Liver (tissue), 8 donors: ENCODE measurements at regions not wholly inside any gene's neighbourhood (a gene's known extent, or its start where the extent isn't known, plus 50 kb on each side); places are given as distances from the start of the nearest gene placed in this dataset.

Experiments
- DNase-seq: peaks from one replicate; pipeline ENCODE4 v3.0.0-alpha.2; 2017; ENCODE audit warnings: low spot score
- H3K27ac ChIP-seq, 2 donors: one replicate each; pipeline ENCODE4 v1.7.0; 2013; ENCODE audit warnings: inconsistent platforms in 2 of 2, low read length in 2 of 2, control low read depth in 1 of 2, low read depth in 1 of 2, mild to moderate bottlenecking in 1 of 2
- H3K27me3 ChIP-seq, 4 donors: one replicate each; pipeline versions ENCODE4 v1.6.1 to v1.7.0; 2013; ENCODE audit warnings: low read length in 3 of 4, inconsistent platforms in 1 of 4, mild to moderate bottlenecking in 1 of 4, moderate library complexity in 1 of 4; ENCODE audit not compliant: control insufficient read depth in 4 of 4, insufficient read depth in 4 of 4
- H3K36me3 ChIP-seq, 4 donors: one replicate each; pipeline versions ENCODE4 v1.6.1 to v1.7.0; 2013; ENCODE audit warnings: low read length in 3 of 4, mild to moderate bottlenecking in 3 of 4, low read depth in 1 of 4, moderate library complexity in 1 of 4; ENCODE audit not compliant: control insufficient read depth in 4 of 4, insufficient read depth in 3 of 4
- H3K4me1 ChIP-seq, 4 donors: one replicate each; pipeline versions ENCODE4 v1.6.1 to v1.7.0; 2013; ENCODE audit warnings: low read length in 3 of 4, mild to moderate bottlenecking in 3 of 4, moderate library complexity in 1 of 4; ENCODE audit not compliant: control insufficient read depth in 4 of 4, insufficient read depth in 4 of 4
- H3K4me3 ChIP-seq, 3 donors: one replicate each; pipeline versions ENCODE4 v1.6.1 to v1.7.0; 2013; ENCODE audit warnings: low read length in 3 of 3, control low read depth in 1 of 3, low read depth in 1 of 3, mild to moderate bottlenecking in 1 of 3
- H3K9ac ChIP-seq, 2 donors: one replicate each; pipeline ENCODE4 v1.7.0; 2013; ENCODE audit warnings: low read length in 2 of 2, mild to moderate bottlenecking in 2 of 2, moderate library complexity in 2 of 2, control low read depth in 1 of 2, low read depth in 1 of 2
- H3K9me3 ChIP-seq, 4 donors: one replicate each; pipeline versions ENCODE4 v1.6.1 to v1.7.0; 2013; ENCODE audit warnings: low read length in 3 of 4; ENCODE audit not compliant: control insufficient read depth in 4 of 4
- EGR1 ChIP-seq, 2 donors: IDR thresholded peaks; 2 replicates each; pipeline ENCODE4 v1.6.1; 2016 to 2018; ENCODE audit warnings: antibody characterized with exemption in 2 of 2, low read depth in 2 of 2
- FOXA1 ChIP-seq: IDR thresholded peaks from 2 replicates; pipeline ENCODE4 v1.6.1; 2016; ENCODE audit warnings: antibody characterized with exemption
- FOXA2 ChIP-seq: IDR thresholded peaks from 2 replicates; pipeline ENCODE4 v1.6.1; 2016; ENCODE audit warnings: antibody characterized with exemption
- GABPA ChIP-seq, 2 donors: IDR thresholded peaks in 1 of 2; conservative IDR thresholded peaks in 1 of 2; 2 replicates each; pipeline ENCODE4 v1.6.1; 2016; ENCODE audit warnings: antibody characterized with exemption in 2 of 2, mild to moderate bottlenecking in 1 of 2, moderate library complexity in 1 of 2
- HNF4A ChIP-seq, 2 donors: conservative IDR thresholded peaks; 2 replicates each; pipeline ENCODE4 v1.6.1; 2016; ENCODE audit warnings: antibody characterized with exemption in 2 of 2, mild to moderate bottlenecking in 2 of 2
- HNF4G ChIP-seq: IDR thresholded peaks from 2 replicates; pipeline ENCODE4 v1.6.1; 2016; ENCODE audit warnings: antibody characterized with exemption
- JUND ChIP-seq, 2 donors: IDR thresholded peaks; 2 replicates each; pipeline ENCODE4 v1.6.1; 2016; ENCODE audit warnings: antibody characterized with exemption in 2 of 2
- NR2F2 ChIP-seq: IDR thresholded peaks from 2 replicates; pipeline ENCODE4 v1.6.1; 2016; ENCODE audit warnings: antibody characterized with exemption
- RAD21 ChIP-seq, 2 donors: IDR thresholded peaks; 2 replicates each; pipeline ENCODE4 v1.6.1; 2016; ENCODE audit warnings: antibody characterized with exemption in 2 of 2, mild to moderate bottlenecking in 2 of 2
- RXRA ChIP-seq, 2 donors: IDR thresholded peaks; 2 replicates each; pipeline ENCODE4 v1.6.1; 2017 to 2018; ENCODE audit warnings: antibody characterized with exemption in 2 of 2, mild to moderate bottlenecking in 1 of 2
- SP1 ChIP-seq: IDR thresholded peaks from 2 replicates; pipeline ENCODE4 v1.6.1; 2018; ENCODE audit warnings: antibody characterized with exemption, mild to moderate bottlenecking
- YY1 ChIP-seq: IDR thresholded peaks from 2 replicates; pipeline ENCODE4 v1.6.1; 2016; ENCODE audit warnings: antibody characterized with exemption, mild to moderate bottlenecking
- WGBS: extraction: QIAGEN DNeasy Blood & Tissue Kit; methylation state at CpG from one replicate; pipeline ENCODE4 v1.1.7; 2013; 5-methylcytosine and 5-hydroxymethylcytosine counted together
- TF ChIP-seq, protein P1 (sequence below): IDR thresholded peaks from 2 replicates; pipeline ENCODE4 v1.6.1; 2016; ENCODE audit warnings: antibody characterized with exemption
- TF ChIP-seq, protein P2 (sequence below): IDR thresholded peaks from 2 replicates; pipeline ENCODE4 v1.6.1; 2016; ENCODE audit warnings: antibody characterized with exemption
- TF ChIP-seq, protein P3 (sequence below): IDR thresholded peaks from 2 replicates; pipeline ENCODE4 v1.6.1; 2016; ENCODE audit warnings: antibody characterized with exemption
- TF ChIP-seq, protein P4 (sequence below): IDR thresholded peaks from 2 replicates; pipeline ENCODE4 v1.6.1; 2016; ENCODE audit warnings: antibody characterized with exemption, mild to moderate bottlenecking
- TF ChIP-seq, protein P5 (sequence below): fragments of 150-350 bp; IDR thresholded peaks from 2 replicates; pipeline ENCODE4 v1.5.1; 2017; ENCODE audit warnings: improper control_type of control experiment, low read depth, low read length; ENCODE audit not compliant: missing input control
- donor health status: healthy.
- donor health status: healthy.
- donor health status: healthy.
- donor health status: healthy.
- donor health status: healthy.

DNA sequence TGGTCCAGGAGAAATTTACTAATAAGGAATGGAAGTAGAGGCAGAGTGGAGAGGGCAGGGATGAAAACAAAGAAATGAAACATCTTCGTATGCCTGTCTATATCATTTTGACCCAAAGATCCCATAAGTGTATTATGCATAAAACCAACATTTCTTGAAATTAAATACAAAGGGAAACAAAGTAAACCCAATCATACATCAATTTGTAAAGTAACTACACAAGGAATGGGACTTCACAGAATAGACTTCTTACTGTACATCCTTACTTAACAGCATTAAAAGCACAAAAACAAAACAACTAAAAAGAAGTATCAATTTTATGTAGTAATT lies 253.6 kb upstream of the CCDC179 start:
- Histone ChIP-seq H3K4me1 (peaks cover 0 to 12% (median 6%) of the 10 kb centered on the region in 4 donors), H3K9ac (no peak overlapping the region), H3K9me3 (no peaks in the 10 kb centered on the region), H3K27me3 (no peaks in the 10 kb centered on the region), H3K27ac (no peak overlapping the region), H3K4me3 (no peak overlapping the region), H3K36me3 (no peaks in the 10 kb centered on the region)
- TF ChIP-seq YY1 (no peak), JUND (IDR thresholded peaks at IDR 0.05) (no peak), RXRA (IDR thresholded peaks at IDR 0.05) (no peak), NR2F2 (no peak), RAD21 (IDR thresholded peaks at IDR 0.05) (no peak), FOXA2 (no peak), SP1 (no peak), HNF4G (no peak), GABPA (IDR thresholded peaks at IDR 0.05 in 1 of 2, conservative IDR thresholded peaks at IDR 0.05 in 1 of 2) (no peak), FOXA1 (no peak), EGR1 (IDR thresholded peaks at IDR 0.05; ENCODE audit: low read depth in 2 of 2) (no peak)
- TF ChIP-seq, protein P1, sequence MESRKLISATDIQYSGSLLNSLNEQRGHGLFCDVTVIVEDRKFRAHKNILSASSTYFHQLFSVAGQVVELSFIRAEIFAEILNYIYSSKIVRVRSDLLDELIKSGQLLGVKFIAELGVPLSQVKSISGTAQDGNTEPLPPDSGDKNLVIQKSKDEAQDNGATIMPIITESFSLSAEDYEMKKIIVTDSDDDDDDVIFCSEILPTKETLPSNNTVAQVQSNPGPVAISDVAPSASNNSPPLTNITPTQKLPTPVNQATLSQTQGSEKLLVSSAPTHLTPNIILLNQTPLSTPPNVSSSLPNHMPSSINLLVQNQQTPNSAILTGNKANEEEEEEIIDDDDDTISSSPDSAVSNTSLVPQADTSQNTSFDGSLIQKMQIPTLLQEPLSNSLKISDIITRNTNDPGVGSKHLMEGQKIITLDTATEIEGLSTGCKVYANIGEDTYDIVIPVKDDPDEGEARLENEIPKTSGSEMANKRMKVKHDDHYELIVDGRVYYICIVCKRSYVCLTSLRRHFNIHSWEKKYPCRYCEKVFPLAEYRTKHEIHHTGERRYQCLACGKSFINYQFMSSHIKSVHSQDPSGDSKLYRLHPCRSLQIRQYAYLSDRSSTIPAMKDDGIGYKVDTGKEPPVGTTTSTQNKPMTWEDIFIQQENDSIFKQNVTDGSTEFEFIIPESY, result no peak
- TF ChIP-seq, protein P2, sequence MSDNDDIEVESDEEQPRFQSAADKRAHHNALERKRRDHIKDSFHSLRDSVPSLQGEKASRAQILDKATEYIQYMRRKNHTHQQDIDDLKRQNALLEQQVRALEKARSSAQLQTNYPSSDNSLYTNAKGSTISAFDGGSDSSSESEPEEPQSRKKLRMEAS, result no peak
- TF ChIP-seq, protein P3, sequence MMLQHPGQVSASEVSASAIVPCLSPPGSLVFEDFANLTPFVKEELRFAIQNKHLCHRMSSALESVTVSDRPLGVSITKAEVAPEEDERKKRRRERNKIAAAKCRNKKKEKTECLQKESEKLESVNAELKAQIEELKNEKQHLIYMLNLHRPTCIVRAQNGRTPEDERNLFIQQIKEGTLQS, result no peak
- TF ChIP-seq, protein P4, sequence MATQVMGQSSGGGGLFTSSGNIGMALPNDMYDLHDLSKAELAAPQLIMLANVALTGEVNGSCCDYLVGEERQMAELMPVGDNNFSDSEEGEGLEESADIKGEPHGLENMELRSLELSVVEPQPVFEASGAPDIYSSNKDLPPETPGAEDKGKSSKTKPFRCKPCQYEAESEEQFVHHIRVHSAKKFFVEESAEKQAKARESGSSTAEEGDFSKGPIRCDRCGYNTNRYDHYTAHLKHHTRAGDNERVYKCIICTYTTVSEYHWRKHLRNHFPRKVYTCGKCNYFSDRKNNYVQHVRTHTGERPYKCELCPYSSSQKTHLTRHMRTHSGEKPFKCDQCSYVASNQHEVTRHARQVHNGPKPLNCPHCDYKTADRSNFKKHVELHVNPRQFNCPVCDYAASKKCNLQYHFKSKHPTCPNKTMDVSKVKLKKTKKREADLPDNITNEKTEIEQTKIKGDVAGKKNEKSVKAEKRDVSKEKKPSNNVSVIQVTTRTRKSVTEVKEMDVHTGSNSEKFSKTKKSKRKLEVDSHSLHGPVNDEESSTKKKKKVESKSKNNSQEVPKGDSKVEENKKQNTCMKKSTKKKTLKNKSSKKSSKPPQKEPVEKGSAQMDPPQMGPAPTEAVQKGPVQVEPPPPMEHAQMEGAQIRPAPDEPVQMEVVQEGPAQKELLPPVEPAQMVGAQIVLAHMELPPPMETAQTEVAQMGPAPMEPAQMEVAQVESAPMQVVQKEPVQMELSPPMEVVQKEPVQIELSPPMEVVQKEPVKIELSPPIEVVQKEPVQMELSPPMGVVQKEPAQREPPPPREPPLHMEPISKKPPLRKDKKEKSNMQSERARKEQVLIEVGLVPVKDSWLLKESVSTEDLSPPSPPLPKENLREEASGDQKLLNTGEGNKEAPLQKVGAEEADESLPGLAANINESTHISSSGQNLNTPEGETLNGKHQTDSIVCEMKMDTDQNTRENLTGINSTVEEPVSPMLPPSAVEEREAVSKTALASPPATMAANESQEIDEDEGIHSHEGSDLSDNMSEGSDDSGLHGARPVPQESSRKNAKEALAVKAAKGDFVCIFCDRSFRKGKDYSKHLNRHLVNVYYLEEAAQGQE, result no peak
- TF ChIP-seq, protein P5, sequence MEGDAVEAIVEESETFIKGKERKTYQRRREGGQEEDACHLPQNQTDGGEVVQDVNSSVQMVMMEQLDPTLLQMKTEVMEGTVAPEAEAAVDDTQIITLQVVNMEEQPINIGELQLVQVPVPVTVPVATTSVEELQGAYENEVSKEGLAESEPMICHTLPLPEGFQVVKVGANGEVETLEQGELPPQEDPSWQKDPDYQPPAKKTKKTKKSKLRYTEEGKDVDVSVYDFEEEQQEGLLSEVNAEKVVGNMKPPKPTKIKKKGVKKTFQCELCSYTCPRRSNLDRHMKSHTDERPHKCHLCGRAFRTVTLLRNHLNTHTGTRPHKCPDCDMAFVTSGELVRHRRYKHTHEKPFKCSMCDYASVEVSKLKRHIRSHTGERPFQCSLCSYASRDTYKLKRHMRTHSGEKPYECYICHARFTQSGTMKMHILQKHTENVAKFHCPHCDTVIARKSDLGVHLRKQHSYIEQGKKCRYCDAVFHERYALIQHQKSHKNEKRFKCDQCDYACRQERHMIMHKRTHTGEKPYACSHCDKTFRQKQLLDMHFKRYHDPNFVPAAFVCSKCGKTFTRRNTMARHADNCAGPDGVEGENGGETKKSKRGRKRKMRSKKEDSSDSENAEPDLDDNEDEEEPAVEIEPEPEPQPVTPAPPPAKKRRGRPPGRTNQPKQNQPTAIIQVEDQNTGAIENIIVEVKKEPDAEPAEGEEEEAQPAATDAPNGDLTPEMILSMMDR, result no peak
- DNase-seq, result no peak
- WGBS, result 36% methylated on average over 1 of the region's 1 CpG

DNA sequence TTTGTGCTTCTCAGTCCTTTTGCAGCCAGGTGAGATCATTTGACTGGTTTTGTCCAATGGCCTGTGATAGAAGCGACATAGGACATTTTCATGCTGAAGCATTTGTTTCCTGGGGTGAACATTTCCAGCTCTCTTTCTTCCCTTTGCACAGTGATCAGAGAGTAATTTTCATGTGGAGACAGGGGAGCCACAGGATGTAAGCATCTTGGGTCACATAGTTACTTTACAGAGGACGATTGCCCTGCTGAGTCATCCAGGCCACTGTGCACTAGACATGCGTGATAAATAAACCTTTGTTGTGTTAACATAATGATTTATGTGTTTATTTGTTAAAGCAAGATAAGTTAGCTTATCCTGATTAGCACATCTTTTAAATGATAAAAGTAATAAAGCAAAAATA lies 263.5 kb upstream of the CCDC179 start:
- Histone ChIP-seq H3K9ac (no peak overlapping the region), H3K27me3 (no peaks in the 10 kb centered on the region), H3K36me3 (no peaks in the 10 kb centered on the region), H3K4me1 (no peaks in the 10 kb centered on the region), H3K27ac (no peak overlapping the region), H3K4me3 (no peak overlapping the region), H3K9me3 (no peaks in the 10 kb centered on the region)
- no peak for DNase-seq
- 49% methylated on average over 3 of the region's 3 CpGs for WGBS
- TF ChIP-seq FOXA1 (no peak), GABPA (IDR thresholded peaks at IDR 0.05 in 1 of 2, conservative IDR thresholded peaks at IDR 0.05 in 1 of 2) (no peak), RXRA (IDR thresholded peaks at IDR 0.05) (no peak), YY1 (no peak), SP1 (no peak), EGR1 (IDR thresholded peaks at IDR 0.05; ENCODE audit: low read depth in 2 of 2) (no peak), HNF4A (conservative IDR thresholded peaks at IDR 0.05) (no peak), JUND (IDR thresholded peaks at IDR 0.05) (no peak)
- TF ChIP-seq, protein P1, result no peak
- TF ChIP-seq, protein P4, result no peak
